ENCODE measurements at regions not wholly inside any gene's neighbourhood (a gene's known extent, or its start where the extent isn't known, plus 50 kb on each side); places are given as distances from the start of the nearest gene placed in this dataset.
A peak's percentile ranks its signal among the peaks of the same experiment; 100 is the strongest.

DNA sequence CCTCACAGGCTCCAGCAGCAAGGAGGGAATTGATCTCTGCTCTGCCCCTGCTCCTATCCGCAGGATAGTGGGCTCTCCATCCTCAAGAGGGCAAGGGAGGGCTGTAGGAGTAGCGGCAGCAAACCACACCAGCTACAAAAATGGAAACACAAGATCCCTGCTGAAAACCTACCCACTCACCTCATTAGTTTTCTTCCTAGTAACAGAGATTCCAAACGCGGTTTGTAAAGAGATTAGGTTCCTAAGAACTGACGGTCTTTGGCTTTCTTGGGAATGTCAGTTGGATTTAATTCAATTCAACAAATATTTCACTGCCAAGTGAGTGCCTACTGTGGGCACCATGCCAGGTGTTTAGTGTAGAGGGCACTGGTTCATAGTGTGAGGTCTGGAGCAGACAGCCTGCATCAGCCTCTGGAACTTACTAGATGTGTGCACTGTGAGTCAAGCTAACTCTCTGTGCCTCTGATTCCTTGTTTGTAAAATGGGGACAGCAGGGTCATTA lies 84.7 kb downstream of the MRPL46 start:
- no peak for DNase-seq (ENCODE audit: low read depth in 1 of 2, low spot score in 1 of 2)

- DNase-seq (ENCODE audit: low read depth in 1 of 2, low spot score in 1 of 2) = no peak
Observed at GRCh38 chr15:88378188-88378637, 89.0 kb downstream of the MRPL46 start.

DNA sequence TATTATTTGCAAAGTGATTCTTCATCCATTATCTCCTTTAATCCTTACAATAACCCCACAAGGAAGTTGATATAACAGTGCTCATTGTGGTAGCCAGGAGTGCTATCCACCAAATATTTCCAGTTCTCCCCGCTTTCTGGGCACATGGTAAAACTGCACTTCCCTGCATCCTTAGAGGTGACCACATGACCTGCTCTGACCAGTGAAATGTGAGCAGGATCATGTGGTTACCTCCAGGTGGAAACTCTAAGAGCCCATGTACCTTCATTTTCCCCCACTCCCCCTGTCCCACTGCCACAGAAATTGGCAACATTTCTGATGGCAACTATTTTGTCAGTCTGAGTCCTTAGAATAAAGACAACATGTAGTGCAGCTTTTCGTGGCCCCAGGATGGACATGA lies 89.7 kb downstream of the MRPL46 start:
- no peak for DNase-seq (ENCODE audit: low read depth in 1 of 2, low spot score in 1 of 2)

GRCh38 chr15:88376574-88377174 lies 90.5 kb downstream of the MRPL46 start:
- no peak for DNase-seq (ENCODE audit: low read depth in 1 of 2, low spot score in 1 of 2)

GRCh38 chr15:88375234-88375927 lies 91.8 kb downstream of the MRPL46 start:
- DNase-seq (ENCODE audit: low read depth in 1 of 2, low spot score in 1 of 2) = no peak

GRCh38 chr15:88365124-88365523 lies 102.1 kb downstream of the MRPL46 start:
- no peak for DNase-seq (ENCODE audit: low read depth in 1 of 2, low spot score in 1 of 2)

DNA sequence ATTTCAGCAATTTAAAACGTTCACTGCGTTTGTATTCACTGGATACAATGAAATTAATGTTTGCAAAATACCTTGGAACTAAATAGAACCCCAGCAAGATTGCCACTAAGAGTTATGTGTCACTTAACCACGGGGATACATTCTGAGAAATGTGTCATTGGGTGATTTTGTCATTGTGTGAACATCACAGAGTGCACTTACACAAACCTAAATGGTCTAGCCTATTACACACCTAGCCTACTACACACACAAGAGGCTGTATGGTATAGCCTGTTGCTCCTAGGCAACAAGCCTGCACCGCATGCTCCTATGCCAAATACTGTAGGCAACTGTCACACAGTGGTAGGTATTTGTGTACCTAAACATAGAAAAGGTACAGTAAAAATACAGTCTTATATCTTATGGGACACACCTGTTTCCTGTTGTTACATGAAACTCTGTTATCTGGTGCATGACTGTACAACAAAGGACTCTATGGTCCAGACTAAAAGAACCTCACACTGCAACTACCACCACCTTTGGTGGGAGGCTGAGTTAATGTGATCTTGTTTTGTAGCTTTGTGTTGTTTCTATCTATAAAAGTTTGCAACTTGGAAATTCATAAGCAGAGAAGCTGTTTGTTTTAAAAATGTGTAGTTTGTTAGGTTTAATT lies 92.2 kb upstream of the NTRK3 start:
- no peak for DNase-seq (ENCODE audit: low read depth in 1 of 2, low spot score in 1 of 2)

DNA sequence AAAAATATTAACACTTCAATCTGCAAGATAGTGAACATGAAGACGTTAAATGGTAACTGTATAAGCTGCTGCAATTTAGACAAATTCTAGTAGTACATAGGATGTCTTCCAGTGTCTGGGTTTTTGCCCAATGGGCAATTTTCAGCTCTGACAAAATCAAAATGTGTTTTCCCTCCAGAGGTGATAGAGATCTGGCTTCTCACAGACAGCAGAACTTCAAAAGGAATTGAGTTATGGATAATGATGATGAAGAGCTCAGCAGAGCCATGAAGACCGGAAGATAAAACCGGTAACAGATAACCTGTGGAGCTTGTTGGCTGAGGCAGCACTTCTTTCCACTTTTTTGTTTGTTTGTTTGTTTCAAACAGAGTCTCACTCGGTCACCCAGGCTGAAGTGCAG lies 89.4 kb upstream of the NTRK3 start:
- no peak for DNase-seq (ENCODE audit: low read depth in 1 of 2, low spot score in 1 of 2)

DNA sequence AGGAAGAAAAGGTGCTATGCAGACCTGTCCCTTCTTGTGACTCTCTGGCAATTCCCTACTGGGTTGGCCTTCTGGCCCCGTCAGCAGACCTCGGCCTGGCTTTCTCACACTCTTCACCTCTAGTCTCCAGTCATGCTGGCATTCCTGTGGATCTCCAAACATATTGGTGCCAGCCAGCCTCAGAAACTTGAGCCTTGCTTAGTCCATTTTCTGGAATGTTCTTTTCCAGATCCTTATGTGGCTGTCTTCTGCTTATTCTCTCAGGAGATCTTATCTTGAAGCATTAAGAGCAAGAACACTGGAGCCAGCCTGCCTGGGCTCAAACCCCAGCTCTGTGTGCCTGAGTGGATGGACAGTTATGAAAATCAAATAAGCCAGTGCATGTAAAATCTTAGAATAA lies 88.2 kb upstream of the NTRK3 start:
- no peak for DNase-seq (ENCODE audit: low read depth in 1 of 2, low spot score in 1 of 2)

DNA sequence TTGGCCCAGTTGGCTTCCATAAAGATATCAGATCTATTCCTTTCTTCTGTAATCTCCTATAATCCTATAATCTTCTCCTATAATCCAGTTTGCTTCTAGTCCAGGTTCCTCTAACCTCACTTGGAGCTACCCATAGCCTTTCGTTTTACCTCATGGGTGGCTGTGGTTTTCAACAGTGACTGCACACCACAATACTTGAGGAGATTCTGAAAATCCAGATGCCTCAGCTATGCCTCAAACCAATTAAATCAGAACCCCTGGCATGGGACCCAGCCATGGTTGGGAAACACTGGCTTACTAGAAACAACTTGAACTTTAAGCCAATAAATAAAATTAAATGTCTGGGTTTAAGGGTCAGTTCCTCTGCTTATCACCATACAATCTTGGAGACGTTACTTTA lies 86.1 kb upstream of the NTRK3 start:
- DNase-seq (ENCODE audit: low read depth in 1 of 2, low spot score in 1 of 2) = no peak

DNA sequence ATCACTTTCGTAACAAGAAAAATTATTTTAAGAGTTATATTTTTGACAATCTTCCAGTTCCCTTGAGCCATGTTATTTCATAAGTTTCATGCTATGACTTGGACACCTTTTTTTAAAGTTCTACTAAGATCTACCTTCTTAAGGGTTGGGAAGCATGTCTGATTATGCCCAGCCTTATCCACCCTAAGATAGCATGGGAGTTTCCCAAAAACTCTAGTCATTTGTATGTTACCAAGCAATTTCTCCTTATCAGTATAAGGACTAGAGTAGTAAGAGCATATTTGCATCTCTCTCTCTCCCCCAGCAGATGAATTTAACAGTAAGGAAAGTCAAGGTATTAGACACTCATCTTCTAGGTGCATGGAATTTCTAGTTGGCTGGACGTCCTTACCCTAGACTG lies 85.1 kb upstream of the NTRK3 start:
- no peak for DNase-seq (ENCODE audit: low read depth in 1 of 2, low spot score in 1 of 2)

DNA sequence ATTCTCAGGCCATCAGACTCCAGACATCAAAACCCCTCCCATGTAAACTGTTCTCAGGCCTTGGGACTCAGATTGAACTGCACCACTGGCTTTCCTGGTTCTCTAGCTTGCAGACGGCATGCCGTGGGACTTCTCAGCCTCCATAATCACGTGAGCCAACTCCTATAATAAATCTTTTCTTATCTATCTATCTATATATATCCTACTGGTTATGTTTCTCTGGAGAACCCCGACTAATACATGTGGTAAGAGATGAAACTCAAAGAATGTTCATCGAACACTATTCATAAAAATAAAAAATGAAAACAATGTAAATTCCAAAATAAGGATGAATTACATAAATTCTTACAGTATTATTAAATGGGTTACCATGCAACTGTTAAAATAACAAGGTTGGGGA lies 84.5 kb upstream of the NTRK3 start:
- no peak for DNase-seq (ENCODE audit: low read depth in 1 of 2, low spot score in 1 of 2)

DNA sequence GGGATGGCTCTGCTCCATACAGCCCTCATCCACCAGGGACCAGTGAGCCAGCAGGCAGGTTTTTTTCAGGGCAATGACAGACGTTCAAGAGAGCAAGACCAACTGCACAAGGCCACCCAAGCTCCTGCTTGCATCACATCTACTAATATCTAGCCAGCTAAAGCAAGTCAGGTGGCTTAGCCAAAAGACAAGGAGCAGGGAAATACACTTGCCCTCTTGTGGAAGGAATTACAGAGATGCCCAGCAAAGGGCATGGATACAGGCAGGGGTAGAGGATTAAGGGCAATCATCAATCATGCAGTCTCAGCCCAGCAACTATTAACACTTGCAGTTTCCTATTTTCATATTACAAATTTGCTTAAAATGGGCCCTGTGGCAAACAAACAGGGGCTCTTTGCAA lies 81.5 kb upstream of the NTRK3 start:
- no peak for DNase-seq (ENCODE audit: low read depth in 1 of 2, low spot score in 1 of 2)

DNA sequence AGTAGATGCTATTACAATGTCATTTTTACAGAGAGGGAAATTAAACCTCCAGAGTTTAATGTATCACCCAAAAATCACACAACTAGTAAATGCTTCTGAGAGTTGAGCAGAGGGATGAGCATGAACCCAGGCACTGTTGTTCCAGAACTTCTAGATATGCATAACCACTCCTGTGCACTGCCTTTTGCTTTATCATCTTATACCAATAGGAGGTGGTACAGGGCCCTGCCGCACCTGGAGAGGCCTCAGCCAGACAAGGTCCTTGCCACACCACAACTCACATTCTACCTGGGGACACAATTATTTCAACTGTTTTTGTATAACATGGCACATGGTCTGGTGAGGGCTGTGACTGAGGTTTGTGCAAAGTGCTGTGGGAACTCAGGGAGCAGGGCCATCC lies 78.5 kb upstream of the NTRK3 start:
- no peak for DNase-seq (ENCODE audit: low read depth in 1 of 2, low spot score in 1 of 2)

- no peak for DNase-seq (ENCODE audit: low read depth in 1 of 2, low spot score in 1 of 2)
Observed at GRCh38 chr15:88334436-88334835, 77.9 kb upstream of the NTRK3 start.

DNA sequence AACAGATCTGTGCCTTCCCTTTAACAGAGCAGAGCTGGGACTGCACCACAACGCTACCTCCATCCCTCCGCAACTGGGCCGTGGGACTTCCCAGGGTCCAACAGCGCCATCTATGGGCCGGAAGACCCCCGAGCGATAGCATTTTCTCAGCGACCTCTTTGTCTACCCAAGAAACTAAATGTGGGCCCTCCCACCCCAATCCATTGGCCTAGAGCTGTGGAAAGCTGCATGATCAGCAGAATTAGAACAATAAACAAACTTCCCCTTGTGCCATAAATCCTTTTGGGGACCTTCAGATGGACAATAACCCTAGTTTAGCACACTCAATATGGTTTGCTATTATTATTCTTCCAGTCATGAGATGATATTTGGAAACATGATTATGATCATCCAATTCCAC lies 74.8 kb upstream of the NTRK3 start:
- DNase-seq (ENCODE audit: low read depth in 1 of 2, low spot score in 1 of 2) = peak in 1 of 2 donors; percentile 14

GRCh38 chr15:88326924-88327323 lies 70.4 kb upstream of the NTRK3 start:
- no peak for DNase-seq (ENCODE audit: low read depth in 1 of 2, low spot score in 1 of 2)

GRCh38 chr15:88324741-88325065 lies 68.2 kb upstream of the NTRK3 start:
- no peak for DNase-seq (ENCODE audit: low read depth in 1 of 2, low spot score in 1 of 2)

- no peak for DNase-seq (ENCODE audit: low read depth in 1 of 2, low spot score in 1 of 2)
Observed at GRCh38 chr15:88323976-88324740, 67.6 kb upstream of the NTRK3 start.

DNA sequence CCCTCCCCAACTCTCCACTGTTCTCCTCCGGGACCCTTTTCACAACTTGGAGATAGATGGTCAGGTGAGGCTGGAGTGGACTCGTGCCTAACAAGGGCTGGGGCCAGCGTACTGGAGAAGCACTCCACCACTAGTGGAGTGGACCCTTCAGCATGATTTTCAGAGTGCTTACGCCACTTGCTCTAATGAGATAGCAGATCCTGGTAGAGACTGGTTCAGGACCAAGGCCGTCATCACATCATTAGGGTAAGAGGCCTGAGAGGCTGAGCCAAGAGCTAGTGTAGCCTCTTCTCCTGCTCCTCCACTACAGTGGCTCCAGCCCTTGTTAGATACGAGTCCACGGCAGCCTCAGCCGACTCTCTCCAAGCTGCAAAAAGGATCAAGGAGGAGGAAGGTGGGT lies 66.9 kb upstream of the NTRK3 start:
- DNase-seq (ENCODE audit: low read depth in 1 of 2, low spot score in 1 of 2) = no peak

DNA sequence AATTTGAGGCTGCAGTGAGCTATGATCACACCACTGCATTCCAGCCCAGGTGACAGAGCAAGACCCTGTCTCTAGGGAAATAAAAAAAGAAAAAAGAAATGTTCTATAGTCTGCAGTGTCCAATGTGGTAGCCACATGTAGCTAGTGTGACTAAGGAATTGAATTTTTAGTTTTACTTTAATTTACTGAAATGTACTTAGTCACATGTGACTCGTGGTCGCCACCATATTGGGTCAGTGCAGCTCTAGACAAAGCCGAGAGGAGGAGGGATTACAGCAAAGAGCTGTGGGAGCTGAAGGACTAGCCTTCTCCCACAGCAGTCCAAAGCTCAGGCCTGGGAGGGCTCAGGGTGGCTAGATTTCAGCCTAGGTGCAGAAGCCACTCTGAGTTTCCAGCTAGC lies 65.9 kb upstream of the NTRK3 start:
- DNase-seq (ENCODE audit: low read depth in 1 of 2, low spot score in 1 of 2) = no peak

- no peak for DNase-seq (ENCODE audit: low read depth in 1 of 2, low spot score in 1 of 2)
Observed at GRCh38 chr15:88321271-88321670, 64.7 kb upstream of the NTRK3 start.

Data from stimulated activated CD4-positive, alpha-beta T cell treated with anti-CD3 and anti-CD28 coated beads, Interleukin-15, amount 100 ng/mL, for 1 hour (primary cell).